Right ventricle myocardium superior (tissue), 1 donor: ENCODE measurements at regions not wholly inside any gene's neighbourhood (a gene's known extent, or its start where the extent isn't known, plus 50 kb on each side); places are given as distances from the start of the nearest gene placed in this dataset.
"Not testable (repeated sequence)": the region's sequence is repeated elsewhere in the genome, so short reads cannot be mapped to it uniquely, and the experiment has no call there.

Source experiments
- ATAC-seq: fragments of 200-7000 bp; cut with Tn5 transposase; one replicate; pipeline ENCODE4 v1.9.1; 2020; ENCODE audit warnings: mild to moderate bottlenecking; ENCODE audit not compliant: poor library complexity
- DNase-seq: peaks from one replicate; pipeline ENCODE4 v3.0.0-alpha.2; 2020
- intact Hi-C: fragments of 100-400 bp; cut with DNase I; formaldehyde crosslinking; loops from one replicate; pipeline ENCODE4 v1.11.2; 2022
- donor health status: DM: no; HTN: yes; CAD: no; lungs with severe emphysema.

DNA sequence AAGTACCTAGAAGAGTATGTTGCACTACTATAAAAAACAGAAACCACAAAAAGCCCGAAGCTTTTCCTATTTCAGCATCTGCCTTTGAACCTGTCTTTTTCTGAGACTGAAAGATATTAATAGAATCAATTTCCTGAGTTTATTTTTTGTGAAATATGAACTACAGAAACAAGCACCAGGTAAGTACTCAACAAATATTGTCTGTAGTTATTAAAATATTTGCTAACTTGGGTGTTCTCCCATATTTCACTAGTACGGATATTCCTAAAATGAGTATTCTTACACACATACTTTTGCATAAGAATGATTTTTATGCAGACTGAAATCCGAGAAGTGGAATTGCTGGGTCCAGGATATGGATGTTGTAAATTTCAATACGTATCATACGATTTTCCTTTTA is 188.0 kb downstream of the OR4C45 start:
- no peak for ATAC-seq
- intact Hi-C loops, result no loop called here
- no peak for DNase-seq

DNA sequence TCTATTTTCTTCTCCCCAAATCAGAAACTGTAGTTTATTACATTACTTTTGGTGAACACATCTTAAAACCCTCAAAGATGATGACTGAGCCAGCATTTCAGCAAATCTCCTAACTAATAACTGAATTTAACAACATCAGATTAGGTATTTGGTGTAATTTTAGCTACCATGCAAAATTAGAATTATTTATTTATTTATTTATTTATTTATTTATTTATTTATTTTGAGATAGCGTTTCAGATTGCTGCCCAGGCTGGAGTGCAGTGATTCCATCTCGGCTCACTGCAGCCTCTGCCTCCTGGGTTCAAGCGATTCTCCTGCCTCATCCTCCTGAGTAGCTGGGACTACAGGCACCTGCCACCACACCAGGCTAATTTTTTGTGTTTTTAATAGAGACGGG is 205.7 kb downstream of the OR4C45 start:
- ATAC-seq, DNase-seq, intact Hi-C loops: not testable (repeated sequence)

DNA sequence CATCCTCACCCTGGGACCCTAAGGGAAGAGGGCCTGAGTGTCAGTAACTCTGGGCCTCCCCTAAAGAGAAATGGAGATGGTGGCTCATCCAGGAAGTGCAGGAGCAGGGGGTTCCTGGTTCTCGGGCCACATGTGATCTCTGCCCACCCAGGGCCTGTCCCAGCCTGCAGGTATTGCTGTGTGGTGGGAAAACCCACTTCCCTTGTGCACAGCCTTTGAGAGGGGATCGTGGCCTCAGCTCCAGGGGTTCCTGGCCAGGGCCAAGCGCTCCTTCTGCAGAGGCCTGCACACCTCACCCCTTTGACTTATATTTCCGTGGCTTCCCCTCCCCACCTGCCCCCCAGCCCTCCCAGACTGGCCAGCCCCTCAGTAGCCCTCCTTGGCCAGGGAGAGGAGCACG is 213.5 kb downstream of the OR4C45 start:
- ATAC-seq (no peak), DNase-seq (no peak)
- intact Hi-C loops, result no loop called here

DNA sequence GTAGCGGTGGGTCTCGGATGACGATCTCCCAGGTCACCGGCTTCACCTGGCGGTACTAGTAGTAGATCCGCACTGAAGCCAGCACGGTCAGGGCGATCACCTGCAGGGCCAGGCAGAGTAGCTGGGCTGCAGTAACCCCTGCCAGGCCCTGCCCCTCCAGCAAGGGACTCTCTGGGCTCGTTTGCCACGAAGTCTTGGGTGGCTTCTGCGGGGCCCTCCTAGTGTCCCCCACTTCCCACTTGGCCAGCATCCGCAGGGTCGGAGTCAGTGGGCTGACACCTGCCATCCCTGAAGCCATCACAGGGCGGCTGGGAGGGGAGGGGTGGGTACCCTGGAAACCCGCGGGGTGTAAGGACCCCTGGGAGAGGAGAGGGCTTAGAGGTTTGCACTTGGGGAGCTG is 214.0 kb downstream of the OR4C45 start:
- ATAC-seq (no peak), DNase-seq (no peak)
- intact Hi-C loops, result no loop called here

DNA sequence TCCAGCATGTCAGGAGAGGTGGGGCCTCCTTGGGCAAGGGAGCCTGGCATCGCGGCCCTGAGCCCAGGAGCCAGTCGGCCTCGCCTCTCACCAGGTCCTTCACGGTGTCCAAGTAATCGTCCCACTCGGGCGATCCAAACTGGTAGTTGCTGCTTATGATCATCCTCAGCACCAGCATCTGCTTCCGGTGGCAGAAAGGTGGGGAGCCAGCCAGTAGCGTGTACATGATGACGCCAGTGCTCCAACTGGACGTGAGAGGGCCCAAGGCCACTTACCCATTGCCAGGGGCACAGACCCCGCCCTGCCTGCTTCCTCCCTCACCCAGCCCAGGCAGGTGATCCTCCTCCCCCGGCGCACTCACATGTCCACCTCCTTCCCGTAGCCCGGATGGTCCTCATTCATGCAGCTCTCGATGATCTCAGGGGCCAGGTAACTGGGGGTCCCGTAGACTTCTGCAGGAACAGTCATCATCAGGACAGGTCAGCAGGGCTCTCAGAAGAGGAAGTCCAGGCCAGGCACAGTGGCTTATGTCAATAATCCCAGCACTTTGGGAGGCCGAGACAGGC is 214.7 kb downstream of the OR4C45 start:
- intact Hi-C loops, result no loop called here
- DNase-seq, result no peak
- ATAC-seq, result no peak

DNA sequence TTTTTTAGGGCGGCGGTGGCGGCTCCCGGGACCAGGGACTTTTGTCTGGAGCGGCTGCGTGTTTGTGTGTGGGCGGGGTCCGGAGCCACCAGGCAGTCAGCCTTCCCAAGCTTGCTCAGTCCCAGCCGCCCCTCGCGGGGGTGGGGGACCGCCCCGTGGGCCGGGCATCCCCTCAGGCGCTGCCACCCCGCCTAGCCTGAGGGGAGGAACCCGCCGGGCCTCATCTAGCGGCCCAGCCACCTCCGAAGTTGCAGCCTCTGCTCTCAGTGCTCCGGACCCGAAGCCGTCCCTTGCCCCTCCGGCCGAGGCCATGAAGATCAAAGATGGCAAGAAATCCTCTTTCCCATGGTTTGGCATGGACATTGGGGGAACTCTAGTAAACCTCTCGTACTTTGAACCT is 235.2 kb downstream of the OR4C45 start:
- DNase-seq (no peak), ATAC-seq (no peak)

DNA sequence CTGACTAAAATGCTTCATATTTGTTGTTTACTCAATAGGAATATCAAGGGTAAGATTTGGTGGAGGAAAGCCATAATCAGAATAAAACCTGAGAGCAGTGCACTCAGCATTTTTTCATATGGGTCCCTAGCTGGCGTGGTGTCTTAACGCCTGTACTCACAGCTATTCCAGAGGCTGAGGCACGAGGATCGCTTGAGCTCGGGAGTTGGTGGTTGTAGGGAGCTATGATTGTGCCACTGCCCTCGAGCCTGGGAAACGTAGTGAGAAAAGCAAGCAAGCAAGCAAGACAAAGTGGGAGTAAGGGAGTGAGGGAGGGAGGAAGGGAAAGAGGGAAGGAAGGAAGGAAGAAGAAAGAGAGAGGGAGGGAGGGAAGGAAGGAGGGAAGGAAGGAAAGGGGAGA is 242.5 kb downstream of the OR4C45 start:
- ATAC-seq (no peak), DNase-seq (no peak)
- intact Hi-C loops, result no loop called here

More for the DNA sequence above, 235.2 kb downstream of the OR4C45 start:
- intact Hi-C loops, result loop anchor here (10.0 kb wide), 1 partner anchor 447 kb away; no protein-coding TSS in a partner anchor

DNA sequence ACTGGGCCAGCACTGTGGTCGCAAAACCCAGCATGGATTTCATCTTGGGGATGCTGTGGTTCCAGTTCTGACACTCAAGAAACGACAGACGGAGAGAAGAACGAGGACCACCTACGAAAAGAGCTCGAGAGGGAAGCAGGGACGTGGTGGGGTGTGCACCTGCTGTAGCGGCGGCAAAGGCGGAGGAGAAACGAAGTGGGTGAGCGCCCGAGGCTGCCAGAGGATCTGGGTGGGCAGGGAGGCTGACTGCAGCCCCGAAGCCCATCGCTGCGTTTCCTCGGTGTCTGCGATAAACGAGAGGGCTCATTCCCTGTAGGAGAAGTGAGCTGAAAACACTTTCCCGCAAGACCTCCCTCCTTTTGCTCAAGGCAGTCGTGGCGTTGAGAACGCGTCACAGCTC is 246.1 kb downstream of the OR4C45 start:
- DNase-seq (no peak), ATAC-seq (no peak)
- intact Hi-C loops, result no loop called here

DNA sequence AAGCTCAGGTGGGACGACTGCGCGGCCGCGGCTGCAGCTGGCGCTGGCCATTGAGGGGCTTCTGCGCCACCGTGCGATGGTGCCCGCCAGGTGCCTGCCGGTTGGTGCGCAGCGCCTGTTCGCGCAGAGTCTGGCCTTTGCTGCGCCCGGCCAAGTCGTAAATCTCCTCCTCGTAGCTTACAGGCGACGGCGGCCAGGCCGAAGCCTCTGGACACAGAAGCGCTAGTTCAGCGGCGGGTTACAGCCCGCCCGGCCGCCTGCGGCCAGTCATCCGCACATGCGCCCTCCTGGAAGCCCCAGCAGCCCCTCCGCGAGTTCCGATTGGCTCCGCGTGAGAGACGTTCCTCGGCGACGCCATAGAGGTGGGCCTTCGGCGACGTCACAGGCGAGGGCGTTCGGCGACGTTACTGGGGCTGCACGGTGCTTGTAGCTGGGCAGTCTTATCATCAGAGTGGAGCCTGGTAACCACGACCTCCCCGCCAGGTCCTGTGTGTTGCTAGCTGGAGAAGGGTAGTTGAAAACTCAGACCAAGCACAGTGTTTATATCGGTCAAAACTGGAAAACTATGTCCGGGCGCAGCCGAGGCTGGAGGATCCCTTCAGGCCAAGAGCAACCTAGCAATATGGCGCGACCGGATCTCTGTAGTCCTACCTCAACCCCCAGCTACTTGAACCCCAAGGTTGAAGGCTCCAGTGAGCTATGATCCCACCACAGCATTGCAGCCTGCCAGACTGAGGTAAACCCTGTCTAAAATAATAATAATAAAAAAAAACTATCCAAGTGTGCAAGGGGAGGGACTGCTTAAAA is 265.7 kb downstream of the OR4C45 start:
- ATAC-seq, result peak; percentile 58
- DNase-seq, result peak; percentile 57
- intact Hi-C loops, result no loop called here

DNA sequence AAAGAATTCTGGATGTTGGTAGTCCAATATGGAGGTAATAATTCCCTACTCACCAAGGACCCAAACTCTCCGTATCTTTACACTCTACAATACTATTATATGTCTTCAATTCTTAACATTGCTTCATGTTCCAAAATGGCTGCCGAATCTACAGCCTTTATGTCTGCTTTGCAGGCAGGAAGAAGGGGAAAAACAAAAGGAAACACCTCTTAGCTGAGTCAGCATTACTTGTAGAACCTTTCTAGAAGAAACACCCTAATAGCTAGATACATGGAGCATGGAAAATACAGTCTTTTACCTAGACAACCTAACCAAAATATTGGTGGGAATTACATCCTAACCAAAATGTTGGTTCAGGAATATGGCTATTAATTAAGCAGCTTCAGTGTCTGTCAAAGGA is 298.0 kb downstream of the OR4C45 start:
- intact Hi-C loops, DNase-seq, ATAC-seq: not testable (repeated sequence)

DNA sequence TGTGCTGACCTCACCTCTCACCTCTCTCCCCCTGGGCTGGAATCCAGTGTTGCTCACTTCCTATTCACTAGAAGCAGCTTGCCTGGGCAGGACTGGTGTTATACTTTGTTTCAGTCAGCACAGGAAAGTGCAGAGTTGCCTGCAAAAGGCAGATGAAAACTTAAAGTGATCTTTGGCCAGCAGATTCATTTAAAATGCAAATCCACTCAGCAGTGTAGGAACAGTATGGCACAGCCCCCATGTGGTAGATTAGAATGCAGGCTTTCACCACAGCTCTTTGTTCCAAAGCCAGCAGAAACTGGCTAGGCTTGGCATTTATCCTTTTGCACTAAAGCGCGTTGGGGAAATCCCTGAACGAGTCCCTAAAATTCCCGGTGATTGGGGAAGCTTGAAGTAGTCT is 301.2 kb downstream of the OR4C45 start:
- intact Hi-C loops, result no loop called here
- DNase-seq, result no peak
- peak; percentile 63 for ATAC-seq

DNA sequence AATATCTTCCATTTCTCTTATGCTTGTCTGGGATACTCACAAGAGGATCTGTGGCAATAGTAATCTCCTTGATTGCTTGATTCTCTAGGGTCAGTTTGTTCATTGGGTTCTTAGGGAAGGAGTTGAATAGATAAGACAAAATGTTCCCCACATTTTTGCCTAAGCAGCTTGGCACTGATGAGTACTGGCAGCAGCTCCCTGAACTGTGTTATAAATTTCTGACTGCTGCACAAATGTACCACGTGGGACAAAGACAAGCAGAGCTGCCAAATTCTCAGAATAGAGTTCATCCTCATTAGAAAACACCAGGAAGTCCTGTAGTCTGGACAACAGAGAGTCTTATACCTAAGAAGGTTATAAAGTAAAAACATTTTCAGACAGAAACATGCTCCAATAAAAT is 304.8 kb downstream of the OR4C45 start:
- peak; percentile 53 for DNase-seq
- ATAC-seq, result peak; percentile 92
- intact Hi-C loops, result not testable (repeated sequence)

DNA sequence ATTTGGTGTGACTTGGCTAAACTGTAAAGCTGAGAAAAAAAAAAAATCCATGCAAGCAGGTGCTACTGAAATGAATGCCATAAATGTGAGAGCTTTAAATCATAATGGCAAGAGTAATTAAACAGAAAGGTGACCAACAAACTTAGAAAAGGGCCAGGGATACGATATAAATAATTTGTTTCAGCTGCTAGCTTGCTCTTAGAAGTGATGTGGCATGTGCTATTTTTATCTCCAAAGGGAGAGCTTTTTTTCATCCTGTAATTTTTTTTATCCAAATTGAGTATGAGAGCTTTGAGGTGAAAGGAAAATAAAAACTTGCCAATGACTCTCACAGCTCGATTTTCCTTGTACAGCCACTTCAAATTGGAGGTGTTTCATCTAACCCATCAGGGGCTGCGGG is 315.3 kb downstream of the OR4C45 start:
- intact Hi-C loops, DNase-seq: not testable (repeated sequence)
- ATAC-seq, result peak; percentile 68

DNA sequence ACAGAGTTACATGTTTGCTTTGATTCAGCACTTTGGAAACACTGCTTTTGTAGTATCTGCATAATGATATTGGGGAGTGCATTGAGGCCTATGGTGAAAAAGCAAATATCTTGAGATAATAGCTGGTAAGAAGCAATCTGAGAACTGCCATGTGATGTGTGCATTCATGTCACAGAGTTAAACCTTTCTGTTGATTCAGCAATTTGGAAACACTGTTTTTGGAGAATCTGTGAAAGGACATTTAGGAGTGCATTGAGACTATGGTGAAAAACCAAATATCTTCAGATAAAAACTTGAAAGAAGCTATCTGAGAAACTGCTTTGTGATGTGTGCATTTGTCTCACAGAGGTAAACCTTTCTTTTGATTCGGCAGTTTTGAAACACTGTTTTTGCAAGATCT is 346.8 kb downstream of the OR4C45 start:
- ATAC-seq (no peak), DNase-seq (no peak)
- intact Hi-C loops, result no loop called here

DNA sequence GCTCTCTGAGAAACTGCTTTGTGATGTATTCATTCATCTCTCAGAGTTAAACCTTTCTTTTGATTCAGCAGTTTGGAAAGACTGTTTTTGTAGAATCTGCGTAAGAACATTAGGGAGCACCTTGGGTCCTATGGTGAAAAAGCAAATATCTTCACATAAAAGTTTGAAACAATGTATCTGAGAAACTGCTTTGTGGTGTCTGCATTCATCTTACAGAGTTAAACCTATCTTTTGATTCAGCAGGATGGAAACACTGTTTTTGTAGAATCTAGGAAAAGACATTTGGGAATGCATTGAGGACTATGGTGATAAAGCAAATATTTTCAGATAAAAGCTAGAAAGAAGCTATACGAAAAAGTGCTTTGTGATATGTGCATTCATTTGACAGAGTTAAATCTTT is 361.3 kb downstream of the OR4C45 start:
- DNase-seq (no peak), ATAC-seq (no peak)
- intact Hi-C loops, result loop anchor here (10.0 kb wide), 1 partner anchor 141 kb away; no protein-coding TSS in a partner anchor

DNA sequence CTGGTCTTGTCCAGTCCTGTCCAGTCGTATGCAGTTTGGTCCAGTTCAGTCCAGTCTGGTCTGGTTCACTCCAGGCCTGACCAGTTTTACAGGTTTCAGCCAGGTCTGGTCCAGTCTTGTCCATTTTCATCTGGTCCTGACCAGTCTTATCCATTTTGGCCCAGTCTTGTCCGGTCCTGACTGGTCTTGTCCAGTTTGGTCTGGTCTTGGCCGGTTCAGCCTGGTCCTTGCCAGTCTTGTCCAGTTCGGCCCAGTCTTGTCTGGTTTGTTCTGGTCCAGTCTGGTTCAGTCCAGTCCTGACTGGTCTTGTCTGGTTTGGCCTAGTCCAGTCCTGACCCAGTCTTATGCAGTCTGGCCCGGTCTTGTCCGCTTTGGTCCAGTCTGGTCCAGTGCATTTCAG is 380.2 kb downstream of the OR4C45 start:
- DNase-seq (no peak), ATAC-seq (no peak)
- intact Hi-C loops, result no loop called here

DNA sequence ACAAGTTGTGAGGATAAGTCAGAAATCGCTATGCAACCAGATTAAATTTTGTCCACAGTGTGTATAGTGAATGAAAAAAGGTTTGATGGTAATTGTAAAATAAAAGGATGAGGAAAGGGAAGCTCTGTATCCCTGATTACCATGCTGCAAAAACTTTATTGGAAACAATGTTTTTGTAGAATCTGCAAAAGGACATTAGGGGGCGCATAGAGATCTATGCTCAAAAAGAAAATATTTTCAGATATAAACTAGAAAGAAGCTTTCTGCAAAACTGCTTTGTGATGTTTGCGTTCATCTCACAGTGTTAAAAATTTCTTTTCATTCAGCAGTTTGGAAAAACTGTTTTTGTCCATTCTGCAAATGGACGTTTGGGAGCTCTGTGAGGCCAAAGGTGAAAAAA is 390.5 kb downstream of the OR4C45 start:
- intact Hi-C loops, result no loop called here
- ATAC-seq (no peak), DNase-seq (no peak)
